Keratinocyte (primary cell): ENCODE measurements at regions not wholly inside any gene's neighbourhood (a gene's known extent, or its start where the extent isn't known, plus 50 kb on each side); places are given as distances from the start of the nearest gene placed in this dataset.

Experiments
- CTCF ChIP-seq, 3 experiments: IDR thresholded peaks in 1 of 3; conservative IDR thresholded peaks in 1 of 3; optimal IDR thresholded peaks in 1 of 3; 2 replicates in 2 of 3; 3 replicates in 1 of 3; pipeline versions ENCODE3 to v1.5.1; 2011; ENCODE audit warnings: low read length in 3 of 3, mild to moderate bottlenecking in 3 of 3, moderate library complexity in 2 of 3, control low read depth in 1 of 3, inconsistent platforms in 1 of 3; ENCODE audit not compliant: insufficient read depth in 2 of 3; ENCODE audit errors: extremely low read depth in 1 of 3
- EZH2 ChIP-seq: IDR thresholded peaks from one replicate; pipeline ENCODE4 v1.6.1; 2012; ENCODE audit warnings: inconsistent platforms, mild to moderate bottlenecking, low read length, moderate library complexity

- TF ChIP-seq CTCF (optimal IDR thresholded peaks at IDR 0.05 in 1 of 3, IDR thresholded peaks at IDR 0.05 in 1 of 3, conservative IDR thresholded peaks at IDR 0.05 in 1 of 3; ENCODE audit: extremely low read depth in 1 of 3, insufficient read depth in 2 of 3, low read length in 3 of 3) = no peak
- TF ChIP-seq EZH2 = no peak
Observed at GRCh38 chr10:44593952-44594351, 209.1 kb upstream of the CXCL12 start.
